GM19395 (cell line): ENCODE measurements at regions not wholly inside any gene's neighbourhood (a gene's known extent, or its start where the extent isn't known, plus 50 kb on each side); places are given as distances from the start of the nearest gene placed in this dataset.

Experiments used
- ATAC-seq: cut with Tn5 transposase; IDR thresholded peaks from one replicate; pipeline ENCODE4 v1.9.1; 2021; ENCODE audit warnings: mild to moderate bottlenecking, moderate library complexity; ENCODE audit not compliant: unreplicated experiment

GRCh38 chr11:15757048-15757698, 599.2 kb downstream of the SOX6 start:
- ATAC-seq = peak; percentile 53

GRCh38 chr11:15758857-15759465, 597.4 kb downstream of the SOX6 start:
- ATAC-seq = no peak

GRCh38 chr11:15761235-15761634, 595.1 kb downstream of the SOX6 start:
- ATAC-seq = no peak

GRCh38 chr11:15764326-15764725, 592.0 kb downstream of the SOX6 start:
- ATAC-seq = no peak

- ATAC-seq = no peak
Observed at GRCh38 chr11:15764948-15765347, 591.4 kb downstream of the SOX6 start.

- no peak for ATAC-seq
Observed at GRCh38 chr11:15765530-15765929, 590.8 kb downstream of the SOX6 start.

- ATAC-seq = no peak
Observed at GRCh38 chr11:15768321-15768720, 588.0 kb downstream of the SOX6 start.

- no peak for ATAC-seq
Observed at GRCh38 chr11:15769203-15769602, 587.1 kb downstream of the SOX6 start.

- no peak for ATAC-seq
Observed at GRCh38 chr11:15770798-15771414, 585.4 kb downstream of the SOX6 start.

GRCh38 chr11:15772547-15772946, 583.8 kb downstream of the SOX6 start:
- ATAC-seq = no peak

- ATAC-seq = no peak
Observed at GRCh38 chr11:15772981-15773380, 583.4 kb downstream of the SOX6 start.

- ATAC-seq = no peak
Observed at GRCh38 chr11:15773476-15774387, 582.6 kb downstream of the SOX6 start.

- ATAC-seq = no peak
Observed at GRCh38 chr11:15774388-15774939, 581.9 kb downstream of the SOX6 start.

- no peak for ATAC-seq
Observed at GRCh38 chr11:15775015-15775541, 581.3 kb downstream of the SOX6 start.

- ATAC-seq = no peak
Observed at GRCh38 chr11:15775797-15776196, 580.5 kb downstream of the SOX6 start.

- ATAC-seq = no peak
Observed at GRCh38 chr11:15776366-15776765, 580.0 kb downstream of the SOX6 start.

- ATAC-seq = no peak
Observed at GRCh38 chr11:15779518-15779917, 576.8 kb downstream of the SOX6 start.

GRCh38 chr11:15780382-15780781, 576.0 kb downstream of the SOX6 start:
- no peak for ATAC-seq

GRCh38 chr11:15780837-15781236, 575.5 kb downstream of the SOX6 start:
- ATAC-seq = no peak

- no peak for ATAC-seq
Observed at GRCh38 chr11:15783619-15784018, 572.7 kb downstream of the SOX6 start.
